H1 (cell line): ENCODE measurements at regions not wholly inside any gene's neighbourhood (a gene's known extent, or its start where the extent isn't known, plus 50 kb on each side); places are given as distances from the start of the nearest gene placed in this dataset.

Source experiments
- CTCF ChIA-PET: fragments of 300-600 bp; sonication (Branson Sonifier 250); formaldehyde crosslinking; loops from one replicate; lab custom pipeline; 2021; ENCODE audit not compliant: partially characterized antibody; lab: Charles Lee
- POLR2A ChIA-PET: fragments of 300-600 bp; sonication (Branson Sonifier 250); formaldehyde crosslinking; loops from one replicate; lab custom pipeline; 2021; ENCODE audit warnings: inconsistent platforms; ENCODE audit not compliant: partially characterized antibody; lab: Charles Lee
- DNase-seq, 2 experiments: peaks; one replicate each; pipeline versions ENCODE4 v3.0.0 to v3.0.0-alpha.2; 2010 to 2022; ENCODE audit warnings: low spot score in 2 of 2, low read depth in 1 of 2, mixed read lengths in 1 of 2
- FAIRE-seq: peaks from 2 replicates; lab custom pipeline; 2011; peaks lifted over from hg19 to GRCh38; lab: Jason Lieb, UNC
- H2AFZ ChIP-seq: 2 replicates; pipeline ENCODE4 v1.8.1; 2012; ENCODE audit warnings: low read length, inconsistent platforms
- H2AK5ac ChIP-seq: 2 replicates; pipeline ENCODE4 v1.6.1; 2013; ENCODE audit warnings: low read depth, low read length
- H2BK120ac ChIP-seq: replicated peaks from 2 replicates; pipeline ENCODE3; 2013; ENCODE audit warnings: low read depth, low read length, inconsistent platforms
- H2BK12ac ChIP-seq: 2 replicates; pipeline ENCODE4 v1.6.1; 2013; ENCODE audit warnings: low read depth, low read length
- H2BK15ac ChIP-seq: 2 replicates; pipeline ENCODE4 v1.6.1; 2013; ENCODE audit warnings: low read length
- H2BK20ac ChIP-seq: 2 replicates; pipeline ENCODE4 v1.6.1; 2013; ENCODE audit warnings: low read length
- H2BK5ac ChIP-seq: 2 replicates; pipeline ENCODE4 v1.6.1; 2013; ENCODE audit warnings: low read depth, low read length
- H3K14ac ChIP-seq: 2 replicates; pipeline ENCODE4 v1.6.1; 2013; ENCODE audit warnings: inconsistent platforms; ENCODE audit not compliant: insufficient read length
- H3K18ac ChIP-seq: 2 replicates; pipeline ENCODE4 v1.6.1; 2013; ENCODE audit warnings: low read length; ENCODE audit errors: extremely low read depth
- H3K23ac ChIP-seq: 2 replicates; pipeline ENCODE4 v1.6.1; 2013; ENCODE audit warnings: inconsistent platforms; ENCODE audit not compliant: insufficient read length
- H3K23me2 ChIP-seq: 2 replicates; pipeline ENCODE4 v1.6.1; 2013; ENCODE audit warnings: low read depth, low read length
- H3K27ac ChIP-seq: 2 replicates; pipeline ENCODE4 v1.6.1; 2011; ENCODE audit warnings: low read depth, low read length, inconsistent platforms
- H3K27me3 ChIP-seq, 4 experiments: replicated peaks in 1 of 4; 1 replicate in 1 of 4; 2 replicates in 3 of 4; pipeline versions ENCODE4 v1.6.1 to v1.8.1; 2011 to 2013; ENCODE audit warnings: low read length in 3 of 4, mild to moderate bottlenecking in 3 of 4, inconsistent platforms in 2 of 4, mixed read lengths in 2 of 4, moderate library complexity in 1 of 4; ENCODE audit not compliant: control insufficient read depth in 3 of 4, insufficient read depth in 3 of 4; ENCODE audit errors: extremely low read depth in 1 of 4
- H3K36me3 ChIP-seq, 4 experiments: 2 replicates each; pipeline versions ENCODE4 v1.6.1 to v1.8.1; 2011 to 2013; ENCODE audit warnings: mild to moderate bottlenecking in 4 of 4, low read length in 3 of 4, moderate library complexity in 2 of 4, control low read depth in 1 of 4, inconsistent platforms in 1 of 4; ENCODE audit not compliant: insufficient read depth in 4 of 4, control insufficient read depth in 2 of 4
- H3K4ac ChIP-seq: replicated peaks from 2 replicates; pipeline ENCODE3; 2013; ENCODE audit warnings: low read length, low read depth, mixed read lengths, inconsistent platforms; ENCODE audit not compliant: insufficient read length
- H3K4me1 ChIP-seq, 4 experiments: replicated peaks in 1 of 4; 1 replicate in 1 of 4; 2 replicates in 3 of 4; pipeline versions ENCODE4 v1.6.1 to v1.8.1; 2011 to 2013; ENCODE audit warnings: low read length in 3 of 4, inconsistent platforms in 2 of 4, mixed read lengths in 1 of 4; ENCODE audit not compliant: insufficient read depth in 4 of 4, control insufficient read depth in 3 of 4
- H3K4me2 ChIP-seq, 2 experiments: 2 replicates each; pipeline versions ENCODE4 v1.6.1 to v1.8.1; 2011 to 2013; ENCODE audit warnings: low read depth in 2 of 2, low read length in 2 of 2, control low read depth in 1 of 2, inconsistent platforms in 1 of 2, mild to moderate bottlenecking in 1 of 2; ENCODE audit not compliant: insufficient read depth in 1 of 2
- H3K4me3 ChIP-seq, 4 experiments: fragments of 200-600, 300-600 bp in 1 of 4; sonication (generic), shearing (Covaris generic), sonication (Bioruptor Twin) in 1 of 4; 2 replicates each; pipeline versions ENCODE4 v1.5.1 to v1.8.1; 2011 to 2016; ENCODE audit warnings: low read length in 4 of 4, low read depth in 3 of 4, control low read depth in 2 of 4, inconsistent platforms in 2 of 4, mild to moderate bottlenecking in 2 of 4, mixed read lengths in 1 of 4, moderate library complexity in 1 of 4; ENCODE audit not compliant: insufficient read depth in 2 of 4; ENCODE audit errors: extremely low read depth in 1 of 4
- H3K56ac ChIP-seq: replicated peaks from 2 replicates; pipeline ENCODE3; 2013; ENCODE audit warnings: low read depth, mild to moderate bottlenecking, mixed read lengths, low read length, inconsistent platforms; ENCODE audit not compliant: insufficient read length
- H3K79me1 ChIP-seq: 2 replicates; pipeline ENCODE4 v1.6.1; 2013; ENCODE audit warnings: low read depth, low read length, control low read depth
- H3K79me2 ChIP-seq, 2 experiments: 2 replicates each; pipeline versions ENCODE4 v1.6.1 to v1.8.1; 2012 to 2013; ENCODE audit warnings: low read length in 2 of 2, mild to moderate bottlenecking in 2 of 2, inconsistent platforms in 1 of 2; ENCODE audit not compliant: insufficient read depth in 2 of 2, control insufficient read depth in 1 of 2
- H3K9ac ChIP-seq, 4 experiments: replicated peaks in 1 of 4; 1 replicate in 1 of 4; 2 replicates in 3 of 4; pipeline versions ENCODE4 v1.6.1 to v1.8.1; 2011 to 2013; ENCODE audit warnings: low read depth in 3 of 4, low read length in 3 of 4, control low read depth in 2 of 4, mild to moderate bottlenecking in 2 of 4, moderate library complexity in 2 of 4, inconsistent platforms in 1 of 4; ENCODE audit errors: extremely low read depth in 1 of 4
- H3K9me3 ChIP-seq, 2 experiments: 2 replicates each; pipeline versions ENCODE4 v1.6.1 to v1.8.1; 2012 to 2013; ENCODE audit warnings: mild to moderate bottlenecking in 2 of 2, moderate library complexity in 2 of 2, control low read depth in 1 of 2, inconsistent platforms in 1 of 2, low read depth in 1 of 2, low read length in 1 of 2, mixed read lengths in 1 of 2; ENCODE audit not compliant: insufficient read depth in 2 of 2
- H4K20me1 ChIP-seq, 2 experiments: replicated peaks in 1 of 2; 2 replicates each; pipeline versions ENCODE3 to v1.8.1; 2011 to 2013; ENCODE audit warnings: inconsistent platforms in 2 of 2, low read length in 2 of 2, mild to moderate bottlenecking in 1 of 2; ENCODE audit not compliant: insufficient read depth in 2 of 2, control insufficient read depth in 1 of 2
- H4K5ac ChIP-seq: 2 replicates; pipeline ENCODE4 v1.6.1; 2013; ENCODE audit warnings: low read length, low read depth, mixed read lengths, inconsistent platforms; ENCODE audit not compliant: insufficient read length
- H4K8ac ChIP-seq: 2 replicates; pipeline ENCODE4 v1.8.0; 2013; ENCODE audit warnings: mild to moderate bottlenecking, moderate library complexity, low read length, inconsistent platforms; ENCODE audit not compliant: insufficient read depth; ENCODE audit errors: extremely low read depth
- H4K91ac ChIP-seq: replicated peaks from 2 replicates; pipeline ENCODE3; 2013; ENCODE audit warnings: low read length, mixed read lengths, inconsistent platforms; ENCODE audit not compliant: insufficient read length
- BACH1 ChIP-seq: IDR thresholded peaks from 2 replicates; pipeline ENCODE4 v1.6.1; 2012; ENCODE audit warnings: low read length, improper control_type of control experiment
- BRCA1 ChIP-seq: IDR thresholded peaks from 2 replicates; pipeline ENCODE4 v1.6.1; 2012; ENCODE audit warnings: low read depth, low read length, improper control_type of control experiment
- CREB1 ChIP-seq: IDR thresholded peaks from 2 replicates; pipeline ENCODE4 v1.6.1; 2012; ENCODE audit warnings: inconsistent platforms
- EGR1 ChIP-seq: IDR thresholded peaks from 2 replicates; pipeline ENCODE4 v1.6.1; 2011; ENCODE audit warnings: low read depth, low read length, borderline replicate concordance
- HDAC2 ChIP-seq, 2 experiments: fragments of 300-600 bp in 1 of 2; sonication (generic) in 1 of 2; IDR thresholded peaks; 2 replicates each; pipeline ENCODE4 v1.6.1; 2011 to 2012; ENCODE audit warnings: low read depth in 2 of 2, low read length in 2 of 2, mild to moderate bottlenecking in 2 of 2, moderate library complexity in 2 of 2, borderline replicate concordance in 1 of 2, inconsistent platforms in 1 of 2
- NRF1 ChIP-seq: IDR thresholded peaks from 2 replicates; pipeline ENCODE4 v1.6.1; 2011; ENCODE audit warnings: mild to moderate bottlenecking, low read depth, low read length, improper control_type of control experiment
- RFX5 ChIP-seq: IDR thresholded peaks from 2 replicates; pipeline ENCODE4 v1.6.1; 2011; ENCODE audit warnings: low read depth, low read length, improper control_type of control experiment, borderline replicate concordance
- RXRA ChIP-seq: IDR thresholded peaks from 2 replicates; pipeline ENCODE4 v1.6.1; 2011; ENCODE audit warnings: low read depth, mild to moderate bottlenecking, low read length, moderate library complexity; ENCODE audit not compliant: insufficient read depth
- SP1 ChIP-seq: IDR thresholded peaks from 2 replicates; pipeline ENCODE4 v1.6.1; 2011; ENCODE audit warnings: low read depth, low read length
- SP4 ChIP-seq: IDR thresholded peaks from 2 replicates; pipeline ENCODE4 v1.6.1; 2012; ENCODE audit warnings: low read length, inconsistent platforms
- SRF ChIP-seq: IDR thresholded peaks from 2 replicates; pipeline ENCODE4 v1.6.1; 2011; ENCODE audit warnings: mild to moderate bottlenecking, low read depth, low read length, moderate library complexity
- TAF7 ChIP-seq: optimal IDR thresholded peaks from 2 replicates; pipeline ENCODE3; 2011; ENCODE audit warnings: low read depth, mild to moderate bottlenecking, inconsistent platforms, low read length, moderate library complexity, borderline replicate concordance
- TBP ChIP-seq: IDR thresholded peaks from 2 replicates; pipeline ENCODE4 v1.6.1; 2011; ENCODE audit warnings: low read depth, low read length, improper control_type of control experiment
- TCF12 ChIP-seq: IDR thresholded peaks from 2 replicates; pipeline ENCODE4 v1.6.1; 2011; ENCODE audit warnings: low read depth, mild to moderate bottlenecking, low read length
- YY1 ChIP-seq: IDR thresholded peaks from 2 replicates; pipeline ENCODE4 v1.6.1; 2011; ENCODE audit warnings: low read depth, mild to moderate bottlenecking, low read length
- ZNF274 ChIP-seq: IDR thresholded peaks from 2 replicates; pipeline ENCODE4 v1.7.0; 2012; ENCODE audit warnings: low read length, borderline replicate concordance; ENCODE audit errors: extremely low read depth
- WGBS, 2 experiments: shearing (Covaris generic) in 1 of 2; methylation state at CpG; one replicate each; pipeline versions ENCODE4 v1.1.6 to v1.1.7; 2013 to 2015; ENCODE audit warnings: low lambda C conversion rate in 2 of 2, mixed read lengths in 2 of 2, inconsistent platforms in 1 of 2, low coverage in 1 of 2, missing lambda C conversion rate in 1 of 2; ENCODE audit not compliant: insufficient replicate concordance in 2 of 2, insufficient coverage in 1 of 2, insufficient read length in 1 of 2; ENCODE audit errors: extremely low coverage in 1 of 2, missing lambda C conversion rate in 1 of 2; 5-methylcytosine and 5-hydroxymethylcytosine counted together

DNA sequence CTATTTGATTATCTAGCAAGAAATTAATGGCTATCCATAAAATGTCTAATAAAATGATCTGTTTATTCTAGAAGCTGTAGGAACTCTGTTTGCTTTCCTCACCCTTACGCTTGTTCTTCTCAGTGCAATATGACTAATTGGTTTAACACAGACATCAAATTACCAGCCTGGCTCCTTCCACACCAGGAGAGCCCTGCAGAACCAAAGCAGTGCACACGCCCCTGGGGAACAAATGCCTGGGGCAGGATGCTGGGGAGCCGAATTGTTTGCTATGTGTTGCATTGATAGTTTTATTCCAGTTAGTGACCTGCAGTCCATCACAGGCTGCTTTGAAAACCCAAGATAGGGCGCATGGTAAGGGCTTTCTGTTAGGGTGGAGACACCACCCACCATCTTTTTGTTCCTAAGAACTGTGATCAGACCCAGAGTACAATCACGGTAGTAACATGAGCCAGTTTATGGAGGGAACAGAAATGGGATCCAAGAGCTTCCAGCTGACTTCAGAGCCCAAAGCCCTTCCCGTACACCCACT, 126.4 kb upstream of the CD93 start:
- H2BK15ac ChIP-seq: no peak overlapping the region
- TF ChIP-seq TBP: no peak
- no peak for TF ChIP-seq CREB1
- TF ChIP-seq SP1: no peak
- TF ChIP-seq ZNF274: no peak
- TF ChIP-seq TCF12: no peak
- no peak for TF ChIP-seq SRF
- TF ChIP-seq RXRA: no peak
- no peak for TF ChIP-seq NRF1
- no peak for TF ChIP-seq EGR1
- TF ChIP-seq HDAC2 (IDR thresholded peaks at IDR 0.05; ENCODE audit: borderline replicate concordance in 1 of 2, low read depth in 2 of 2, low read length in 2 of 2): no peak
- no peak for TF ChIP-seq SP4
- no peak for TF ChIP-seq TAF7
- no peak for TF ChIP-seq YY1
- no peak for TF ChIP-seq BRCA1
- TF ChIP-seq BACH1: no peak
- TF ChIP-seq RFX5: no peak

More for the DNA sequence above, 126.4 kb upstream of the CD93 start:
- no peak overlapping the region for H4K5ac ChIP-seq
- no peak overlapping the region for H2BK20ac ChIP-seq
- H3K9ac ChIP-seq: no peak overlapping the region
- 78% methylated on average over 6 of the region's 6 CpGs; no CpG with 5 or more reads in 1 of the 2 experiments for WGBS, 2 experiments
- H2AK5ac ChIP-seq: no peak overlapping the region
- H3K4ac ChIP-seq: no peak overlapping the region
- H3K4me1 ChIP-seq: no peaks in the 10 kb centered on the region
- no peak overlapping the region for H2BK5ac ChIP-seq
- H3K18ac ChIP-seq: no peak overlapping the region
- H4K8ac ChIP-seq: no peak overlapping the region
- H3K23ac ChIP-seq: no peak overlapping the region
- no peak overlapping the region for H3K27ac ChIP-seq
- DNase-seq (peak in 1 of 2 experiments; percentile 10), FAIRE-seq (no peak)
- H3K4me2 ChIP-seq: no peak overlapping the region
- no peaks in the 10 kb centered on the region for H3K79me1 ChIP-seq
- no peaks in the 10 kb centered on the region for H3K79me2 ChIP-seq
- H4K20me1 ChIP-seq: no peaks in the 10 kb centered on the region
- no peak overlapping the region for H4K91ac ChIP-seq
- H2BK120ac ChIP-seq: no peak overlapping the region
- peaks cover 0 to 6% (median under 1%) of the 10 kb centered on the region in 4 experiments; a peak in 1 of 7 replicates for H3K27me3 ChIP-seq
- CTCF ChIA-PET: interaction anchor here (0.5 to 1.6 kb wide), 3 partner anchors 11 to 478 kb away, joined by 3 to 7 read pairs (median 4); no protein-coding TSS in a partner anchor
- no peak overlapping the region for H2BK12ac ChIP-seq
- no peaks in the 10 kb centered on the region; the same call in 1 of the 2 replicates for H3K23me2 ChIP-seq
- no peaks in the 10 kb centered on the region for H3K9me3 ChIP-seq
- POLR2A ChIA-PET: no interaction called here
- no peak overlapping the region for H3K4me3 ChIP-seq
- H3K14ac ChIP-seq: no peak overlapping the region
- H2AFZ ChIP-seq: no peak overlapping the region
- H3K36me3 ChIP-seq: no peaks in the 10 kb centered on the region
- no peak overlapping the region for H3K56ac ChIP-seq
